Activated CD4-positive, alpha-beta T cell treated with anti-CD3 and anti-CD28 coated beads for 4 hours (primary cell): ENCODE measurements at regions not wholly inside any gene's neighbourhood (a gene's known extent, or its start where the extent isn't known, plus 50 kb on each side); places are given as distances from the start of the nearest gene placed in this dataset.
A peak's percentile ranks its signal among the peaks of the same experiment; 100 is the strongest.
"Not testable (repeated sequence)": the region's sequence is repeated elsewhere in the genome, so short reads cannot be mapped to it uniquely, and the experiment has no call there.

ENCODE experiments used
- DNase-seq, 2 donors: peaks; one replicate each; pipeline ENCODE4 v3.0.0-alpha.2; 2020

- DNase-seq: not testable (repeated sequence)
Observed at GRCh38 chr14:106761886-106762816, 1235.8 kb downstream of the TMEM121 start.

GRCh38 chr14:106764968-106765369 is 1238.6 kb downstream of the TMEM121 start:
- peak in 1 of 2 donors; percentile 31 for DNase-seq

GRCh38 chr14:106766145-106766544 is 1239.8 kb downstream of the TMEM121 start:
- no peak for DNase-seq

- peak; percentile 53 to 64 for DNase-seq
Observed at GRCh38 chr14:106766551-106767277, 1240.3 kb downstream of the TMEM121 start.

GRCh38 chr14:106768230-106768629 is 1241.8 kb downstream of the TMEM121 start:
- DNase-seq: not testable (repeated sequence)

GRCh38 chr14:106768972-106769700 is 1242.8 kb downstream of the TMEM121 start:
- not testable (repeated sequence) for DNase-seq

- not testable (repeated sequence) for DNase-seq
Observed at GRCh38 chr14:106770158-106770672, 1243.8 kb downstream of the TMEM121 start.

- peak; percentile 72 to 82 for DNase-seq
Observed at GRCh38 chr14:106774889-106775480, 1248.6 kb downstream of the TMEM121 start.

- DNase-seq: no peak
Observed at GRCh38 chr14:106776395-106776983, 1250.1 kb downstream of the TMEM121 start.

- DNase-seq: no peak
Observed at GRCh38 chr14:106778986-106779385, 1252.6 kb downstream of the TMEM121 start.

- no peak for DNase-seq
Observed at GRCh38 chr14:106786697-106787096, 1260.3 kb downstream of the TMEM121 start.

- no peak for DNase-seq
Observed at GRCh38 chr14:106787626-106788025, 1261.2 kb downstream of the TMEM121 start.

- no peak for DNase-seq
Observed at GRCh38 chr14:106788534-106788933, 1262.2 kb downstream of the TMEM121 start.

- no peak for DNase-seq
Observed at GRCh38 chr14:106789318-106789717, 1262.9 kb downstream of the TMEM121 start.

- peak; percentile 62 to 72 for DNase-seq
Observed at GRCh38 chr14:106790189-106791036, 1264.0 kb downstream of the TMEM121 start.

GRCh38 chr14:106792543-106792942 is 1266.2 kb downstream of the TMEM121 start:
- no peak for DNase-seq

GRCh38 chr14:106798166-106798565 is 1271.8 kb downstream of the TMEM121 start:
- not testable (repeated sequence) for DNase-seq

- DNase-seq: no peak
Observed at GRCh38 chr14:106802413-106803364, 1276.3 kb downstream of the TMEM121 start.

GRCh38 chr14:106803379-106803778 is 1277.0 kb downstream of the TMEM121 start:
- no peak for DNase-seq

GRCh38 chr14:106807493-106807892 is 1281.1 kb downstream of the TMEM121 start:
- no peak for DNase-seq
